COLO668 (cell line): ENCODE measurements at regions not wholly inside any gene's neighbourhood (a gene's known extent, or its start where the extent isn't known, plus 50 kb on each side); places are given as distances from the start of the nearest gene placed in this dataset.

Experiments used
- DNase-seq: peaks from one replicate; lab custom pipeline; 2025; ENCODE audit not compliant: unreplicated experiment; lab: John Stamatoyannopoulos, UW

GRCh38 chr1:5548266-5548665 lies 444.0 kb downstream of the NPHP4 start:
- no peak for DNase-seq

- DNase-seq = no peak
Measured at GRCh38 chr1:5543235-5543634, 449.0 kb downstream of the NPHP4 start.

GRCh38 chr1:5532811-5533210 lies 459.4 kb downstream of the NPHP4 start:
- no peak for DNase-seq

- no peak for DNase-seq
Measured at GRCh38 chr1:5526822-5527551, 465.2 kb downstream of the NPHP4 start.

GRCh38 chr1:5526385-5526750 lies 465.9 kb downstream of the NPHP4 start:
- DNase-seq = no peak

- DNase-seq = no peak
Measured at GRCh38 chr1:5525597-5526384, 466.4 kb downstream of the NPHP4 start.

- DNase-seq = no peak
Measured at GRCh38 chr1:5522531-5523145, 469.6 kb downstream of the NPHP4 start.

- no peak for DNase-seq
Measured at GRCh38 chr1:5519366-5520135, 472.7 kb downstream of the NPHP4 start.

- no peak for DNase-seq
Measured at GRCh38 chr1:5516756-5517155, 475.5 kb downstream of the NPHP4 start.

- no peak for DNase-seq
Measured at GRCh38 chr1:5515501-5515900, 476.7 kb downstream of the NPHP4 start.

- DNase-seq = peak; percentile 89
Measured at GRCh38 chr1:5514527-5515183, 477.6 kb downstream of the NPHP4 start.

GRCh38 chr1:5513846-5514526 lies 478.2 kb downstream of the NPHP4 start:
- peak; percentile 98 for DNase-seq

GRCh38 chr1:5513179-5513578 lies 479.0 kb downstream of the NPHP4 start:
- DNase-seq = no peak

- no peak for DNase-seq
Measured at GRCh38 chr1:5511381-5512097, 480.7 kb downstream of the NPHP4 start.

- peak; percentile 82 for DNase-seq
Measured at GRCh38 chr1:5509664-5510452, 482.4 kb downstream of the NPHP4 start.

GRCh38 chr1:5508669-5509330 lies 483.4 kb downstream of the NPHP4 start:
- no peak for DNase-seq

GRCh38 chr1:5507340-5507739 lies 484.9 kb downstream of the NPHP4 start:
- peak; percentile 53 for DNase-seq

- no peak for DNase-seq
Measured at GRCh38 chr1:5506634-5507033, 485.6 kb downstream of the NPHP4 start.
